SJSA1 (cell line): ENCODE measurements at regions not wholly inside any gene's neighbourhood (a gene's known extent, or its start where the extent isn't known, plus 50 kb on each side); places are given as distances from the start of the nearest gene placed in this dataset.
"Not testable (repeated sequence)": the region's sequence is repeated elsewhere in the genome, so short reads cannot be mapped to it uniquely, and the experiment has no call there.

Experiments used
- DNase-seq, 2 experiments: peaks; one replicate each; pipeline ENCODE4 v3.0.0-alpha.2; 2015 to 2020; ENCODE audit warnings: low spot score in 2 of 2, low read depth in 1 of 2
- H3K27ac ChIP-seq: fragments of 250-450 bp; sonication (Bioruptor Pico); 2 replicates; pipeline ENCODE4 v1.5.1; 2020; ENCODE audit warnings: mild to moderate bottlenecking, moderate library complexity
- H3K27me3 ChIP-seq: fragments of 250-450 bp; sonication (Bioruptor Pico); replicated peaks from 2 replicates; pipeline ENCODE4 v1.5.1; 2020; ENCODE audit warnings: mild to moderate bottlenecking, moderate library complexity
- H3K36me3 ChIP-seq: fragments of 250-450 bp; sonication (Bioruptor Pico); 2 replicates; pipeline ENCODE4 v1.5.1; 2020; ENCODE audit warnings: mild to moderate bottlenecking
- H3K4me1 ChIP-seq: fragments of 250-450 bp; sonication (Bioruptor Pico); replicated peaks from 2 replicates; pipeline ENCODE4 v1.6.1; 2021; ENCODE audit warnings: mild to moderate bottlenecking
- H3K4me3 ChIP-seq: fragments of 250-450 bp; sonication (Bioruptor Pico); 2 replicates; pipeline ENCODE4 v1.5.1; 2020; ENCODE audit warnings: mild to moderate bottlenecking
- H3K9me3 ChIP-seq: fragments of 250-450 bp; sonication (Bioruptor Pico); replicated peaks from 2 replicates; pipeline ENCODE4 v1.5.1; 2020; ENCODE audit warnings: mild to moderate bottlenecking

GRCh38 chr16:16917191-16917785, 538.3 kb downstream of the NPIPA7 start:
- no peaks in the 10 kb centered on the region for H3K9me3 ChIP-seq
- no peak overlapping the region for H3K27ac ChIP-seq
- no peaks in the 10 kb centered on the region for H3K4me1 ChIP-seq
- DNase-seq = no peak
- H3K4me3 ChIP-seq = no peak overlapping the region
- H3K27me3 ChIP-seq = no peaks in the 10 kb centered on the region
- no peaks in the 10 kb centered on the region for H3K36me3 ChIP-seq

GRCh38 chr16:16923479-16923878, 544.5 kb downstream of the NPIPA7 start:
- Histone ChIP-seq H3K9me3 (no peaks in the 10 kb centered on the region), H3K27ac (no peak overlapping the region), H3K36me3 (no peaks in the 10 kb centered on the region), H3K4me3 (no peak overlapping the region), H3K4me1 (no peaks in the 10 kb centered on the region), H3K27me3 (no peaks in the 10 kb centered on the region)
- DNase-seq = no peak

GRCh38 chr16:16924613-16925012, 545.7 kb downstream of the NPIPA7 start:
- no peaks in the 10 kb centered on the region for H3K36me3 ChIP-seq
- H3K27me3 ChIP-seq = no peaks in the 10 kb centered on the region
- H3K4me1 ChIP-seq = no peaks in the 10 kb centered on the region
- H3K4me3 ChIP-seq = no peak overlapping the region
- no peak for DNase-seq
- no peaks in the 10 kb centered on the region for H3K9me3 ChIP-seq
- H3K27ac ChIP-seq = no peak overlapping the region

- no peak for DNase-seq
Observed at GRCh38 chr16:16925432-16925831, 545.3 kb downstream of the XYLT1 start.

GRCh38 chr16:16928532-16929109, 542.1 kb downstream of the XYLT1 start:
- Histone ChIP-seq H3K9me3 (no peaks in the 10 kb centered on the region), H3K4me1 (no peaks in the 10 kb centered on the region), H3K27ac (no peak overlapping the region), H3K27me3 (peaks cover 3% of the 10 kb centered on the region; the same call in 1 of the 2 replicates), H3K36me3 (no peaks in the 10 kb centered on the region), H3K4me3 (no peak overlapping the region)
- no peak for DNase-seq

More at GRCh38 chr16:16925432-16925831, 545.3 kb downstream of the XYLT1 start:
- Histone ChIP-seq H3K9me3 (no peaks in the 10 kb centered on the region), H3K27ac (no peak overlapping the region), H3K27me3 (no peaks in the 10 kb centered on the region), H3K4me3 (no peak overlapping the region), H3K4me1 (no peaks in the 10 kb centered on the region), H3K36me3 (no peaks in the 10 kb centered on the region)

GRCh38 chr16:16930309-16931000, 540.3 kb downstream of the XYLT1 start:
- H3K9me3 ChIP-seq = no peaks in the 10 kb centered on the region
- H3K4me3 ChIP-seq = no peak overlapping the region
- H3K36me3 ChIP-seq = no peaks in the 10 kb centered on the region
- H3K27ac ChIP-seq = no peak overlapping the region
- no peaks in the 10 kb centered on the region for H3K4me1 ChIP-seq
- H3K27me3 ChIP-seq = peaks cover 3% of the 10 kb centered on the region; the same call in 1 of the 2 replicates
- DNase-seq = no peak

GRCh38 chr16:16933861-16934260, 536.9 kb downstream of the XYLT1 start:
- no peak for DNase-seq
- Histone ChIP-seq H3K4me1 (no peaks in the 10 kb centered on the region), H3K27ac (no peak overlapping the region), H3K27me3 (peaks cover 6% of the 10 kb centered on the region; the same call in 1 of the 2 replicates), H3K36me3 (no peaks in the 10 kb centered on the region), H3K4me3 (no peak overlapping the region), H3K9me3 (no peaks in the 10 kb centered on the region)

GRCh38 chr16:16934660-16935059, 536.1 kb downstream of the XYLT1 start:
- Histone ChIP-seq H3K36me3 (no peaks in the 10 kb centered on the region), H3K9me3 (no peaks in the 10 kb centered on the region), H3K4me1 (no peaks in the 10 kb centered on the region), H3K27me3 (peaks cover 6% of the 10 kb centered on the region; the same call in 1 of the 2 replicates), H3K4me3 (no peak overlapping the region), H3K27ac (no peak overlapping the region)
- DNase-seq = no peak

- H3K27ac ChIP-seq, H3K4me1 ChIP-seq, H3K4me3 ChIP-seq, H3K9me3 ChIP-seq, H3K36me3 ChIP-seq, H3K27me3 ChIP-seq, DNase-seq: not testable (repeated sequence)
Observed at GRCh38 chr16:16935909-16936308, 534.9 kb downstream of the XYLT1 start.

- no peaks in the 10 kb centered on the region for H3K9me3 ChIP-seq
- H3K4me1 ChIP-seq = no peaks in the 10 kb centered on the region
- no peaks in the 10 kb centered on the region for H3K36me3 ChIP-seq
- H3K27me3 ChIP-seq = peaks cover 3% of the 10 kb centered on the region; the same call in 1 of the 2 replicates
- no peak overlapping the region for H3K4me3 ChIP-seq
- no peak overlapping the region for H3K27ac ChIP-seq
- DNase-seq = no peak
Observed at GRCh38 chr16:16937576-16937975, 533.2 kb downstream of the XYLT1 start.

GRCh38 chr16:16938009-16938408, 532.8 kb downstream of the XYLT1 start:
- H3K36me3 ChIP-seq = no peaks in the 10 kb centered on the region
- no peak overlapping the region for H3K4me3 ChIP-seq
- H3K9me3 ChIP-seq = no peaks in the 10 kb centered on the region
- H3K4me1 ChIP-seq = no peaks in the 10 kb centered on the region
- H3K27me3 ChIP-seq = peaks cover 2% of the 10 kb centered on the region; the same call in 1 of the 2 replicates
- DNase-seq = no peak
- H3K27ac ChIP-seq = no peak overlapping the region

GRCh38 chr16:16938980-16939379, 531.8 kb downstream of the XYLT1 start:
- 0 out of 2 replicates have a peak, but pooled peaks cover 2% of the 10 kb centered on the region for H3K27me3 ChIP-seq
- no peak for DNase-seq
- H3K9me3 ChIP-seq = no peaks in the 10 kb centered on the region
- H3K4me1 ChIP-seq = no peaks in the 10 kb centered on the region
- H3K4me3 ChIP-seq = no peak overlapping the region
- H3K36me3 ChIP-seq = no peaks in the 10 kb centered on the region
- no peak overlapping the region for H3K27ac ChIP-seq

GRCh38 chr16:16940351-16940750, 530.4 kb downstream of the XYLT1 start:
- no peak for DNase-seq
- H3K27ac ChIP-seq = no peak overlapping the region
- no peaks in the 10 kb centered on the region for H3K9me3 ChIP-seq
- H3K4me3 ChIP-seq = no peak overlapping the region
- H3K4me1 ChIP-seq = no peaks in the 10 kb centered on the region
- H3K36me3 ChIP-seq = no peaks in the 10 kb centered on the region
- 0 out of 2 replicates have a peak, but pooled peaks cover 2% of the 10 kb centered on the region for H3K27me3 ChIP-seq

- H3K9me3 ChIP-seq, H3K4me3 ChIP-seq, H3K4me1 ChIP-seq, H3K36me3 ChIP-seq, DNase-seq, H3K27ac ChIP-seq, H3K27me3 ChIP-seq: not testable (repeated sequence)
Observed at GRCh38 chr16:16942849-16943248, 527.9 kb downstream of the XYLT1 start.
